OCI-LY7 (cell line): ENCODE measurements at regions not wholly inside any gene's neighbourhood (a gene's known extent, or its start where the extent isn't known, plus 50 kb on each side); places are given as distances from the start of the nearest gene placed in this dataset.

Experiments used
- CTCF ChIP-seq: fragments of 200-600 bp; sonication (generic); conservative IDR thresholded peaks from 2 replicates; pipeline ENCODE4 v1.5.1; 2014; ENCODE audit warnings: mild to moderate bottlenecking, antibody characterized with exemption, low read length, moderate library complexity, mixed read lengths
- EZH2phosphoT487 ChIP-seq: fragments of 200-600 bp; sonication (generic); IDR thresholded peaks from 2 replicates; pipeline ENCODE4 v1.6.1; 2018; ENCODE audit warnings: low read depth, borderline replicate concordance, mild to moderate bottlenecking, mixed run types, antibody characterized with exemption, low read length, moderate library complexity, mixed read lengths

- no peak for TF ChIP-seq CTCF
- no peak for TF ChIP-seq EZH2phosphoT487
Observed at GRCh38 chr1:185398022-185398421, 81.0 kb upstream of the IVNS1ABP start.
